ENCODE measurements at regions not wholly inside any gene's neighbourhood (a gene's known extent, or its start where the extent isn't known, plus 50 kb on each side); places are given as distances from the start of the nearest gene placed in this dataset.
"Not testable (repeated sequence)": the region's sequence is repeated elsewhere in the genome, so short reads cannot be mapped to it uniquely, and the experiment has no call there.

GRCh38 chr16:82300374-82300951 lies 130.4 kb upstream of the MPHOSPH6 start:
- no peak for DNase-seq (ENCODE audit: low spot score)

- DNase-seq (ENCODE audit: low spot score): no peak
These were observed 128.4 kb upstream of the MPHOSPH6 start for GRCh38 chr16:82298472-82298871.

- no peak for DNase-seq (ENCODE audit: low spot score)
These were observed 125.5 kb upstream of the MPHOSPH6 start for GRCh38 chr16:82295290-82296201.

GRCh38 chr16:82293671-82294070 lies 123.6 kb upstream of the MPHOSPH6 start:
- no peak for DNase-seq (ENCODE audit: low spot score)

GRCh38 chr16:82287937-82288336 lies 117.9 kb upstream of the MPHOSPH6 start:
- no peak for DNase-seq (ENCODE audit: low spot score)

- no peak for DNase-seq (ENCODE audit: low spot score)
These were observed 112.6 kb upstream of the MPHOSPH6 start for GRCh38 chr16:82282662-82283061.

- no peak for DNase-seq (ENCODE audit: low spot score)
These were observed 111.5 kb upstream of the MPHOSPH6 start for GRCh38 chr16:82281544-82281943.

GRCh38 chr16:82280867-82281266 lies 110.8 kb upstream of the MPHOSPH6 start:
- DNase-seq (ENCODE audit: low spot score): no peak

GRCh38 chr16:82275349-82275748 lies 105.3 kb upstream of the MPHOSPH6 start:
- not testable (repeated sequence) for DNase-seq (ENCODE audit: low spot score)

GRCh38 chr16:82271636-82272035 lies 101.6 kb upstream of the MPHOSPH6 start:
- no peak for DNase-seq (ENCODE audit: low spot score)

GRCh38 chr16:82267675-82268074 lies 97.7 kb upstream of the MPHOSPH6 start:
- not testable (repeated sequence) for DNase-seq (ENCODE audit: low spot score)

GRCh38 chr16:82265809-82266208 lies 95.8 kb upstream of the MPHOSPH6 start:
- DNase-seq (ENCODE audit: low spot score): no peak

- DNase-seq (ENCODE audit: low spot score): no peak
These were observed 94.7 kb upstream of the MPHOSPH6 start for GRCh38 chr16:82264756-82265155.

GRCh38 chr16:82263521-82264143 lies 93.6 kb upstream of the MPHOSPH6 start:
- DNase-seq (ENCODE audit: low spot score): peak; percentile 12

GRCh38 chr16:82262244-82262643 lies 92.2 kb upstream of the MPHOSPH6 start:
- no peak for DNase-seq (ENCODE audit: low spot score)

GRCh38 chr16:82260212-82260795 lies 90.3 kb upstream of the MPHOSPH6 start:
- no peak for DNase-seq (ENCODE audit: low spot score)

- DNase-seq (ENCODE audit: low spot score): no peak
These were observed 89.7 kb upstream of the MPHOSPH6 start for GRCh38 chr16:82259731-82260130.

- no peak for DNase-seq (ENCODE audit: low spot score)
These were observed 88.0 kb upstream of the MPHOSPH6 start for GRCh38 chr16:82257990-82258389.

GRCh38 chr16:82252582-82252981 lies 82.6 kb upstream of the MPHOSPH6 start:
- no peak for DNase-seq (ENCODE audit: low spot score)

- DNase-seq (ENCODE audit: low spot score): no peak
These were observed 78.7 kb upstream of the MPHOSPH6 start for GRCh38 chr16:82248677-82249076.

- DNase-seq (ENCODE audit: low spot score): no peak
These were observed 78.1 kb upstream of the MPHOSPH6 start for GRCh38 chr16:82248012-82248656.

- no peak for DNase-seq (ENCODE audit: low spot score)
These were observed 72.2 kb upstream of the MPHOSPH6 start for GRCh38 chr16:82242201-82242600.
